Natural killer cell (primary cell): ENCODE measurements at regions not wholly inside any gene's neighbourhood (a gene's known extent, or its start where the extent isn't known, plus 50 kb on each side); places are given as distances from the start of the nearest gene placed in this dataset.

Experiments
- ATAC-seq, 3 donors: fragments of 150-1000 bp in 2 of 3; fragments of 200-7000 bp in 1 of 3; cut with Tn5 transposase; 1 replicate in 1 of 3; 2 replicates in 2 of 3; pipeline ENCODE4 v1.10.0; 2021; ENCODE audit warnings: mild to moderate bottlenecking in 2 of 3, moderate library complexity in 2 of 3
- DNase-seq, 2 donors: peaks; one replicate each; pipeline versions ENCODE4 v3.0.0 to v3.0.0-alpha.2; 2013 to 2021; ENCODE audit warnings: mixed read lengths in 1 of 2
- H3K27ac ChIP-seq: one replicate; pipeline ENCODE4 v1.5.1; 2013; ENCODE audit warnings: mild to moderate bottlenecking, low read length
- H3K27me3 ChIP-seq: one replicate; pipeline ENCODE4 v1.6.1; 2013; ENCODE audit warnings: low read length; ENCODE audit not compliant: control insufficient read depth, insufficient read depth
- H3K36me3 ChIP-seq: one replicate; pipeline ENCODE4 v1.6.1; 2013; ENCODE audit warnings: low read length; ENCODE audit not compliant: control insufficient read depth, insufficient read depth
- H3K4me1 ChIP-seq: one replicate; pipeline ENCODE4 v1.6.1; 2013; ENCODE audit warnings: low read length; ENCODE audit not compliant: control insufficient read depth, insufficient read depth
- H3K4me3 ChIP-seq: one replicate; pipeline ENCODE4 v1.5.1; 2013; ENCODE audit warnings: low read length
- H3K9me3 ChIP-seq: one replicate; pipeline ENCODE4 v1.6.1; 2013; ENCODE audit warnings: low read length; ENCODE audit not compliant: control insufficient read depth, insufficient read depth
- H3K27ac Mint-ChIP-seq, 2 donors: one replicate each; pipeline ENCODE4 v1.8.0; 2022; ENCODE audit warnings: mild to moderate bottlenecking in 2 of 2, mixed read lengths in 2 of 2, moderate library complexity in 1 of 2
- H3K27me3 Mint-ChIP-seq, 2 donors: one replicate each; pipeline ENCODE4 v1.8.0; 2022; ENCODE audit warnings: low read depth in 2 of 2, mixed read lengths in 2 of 2
- H3K36me3 Mint-ChIP-seq: one replicate; pipeline ENCODE4 v1.8.0; 2022; ENCODE audit warnings: mixed read lengths
- H3K4me1 Mint-ChIP-seq, 2 donors: one replicate each; pipeline ENCODE4 v1.8.0; 2022; ENCODE audit warnings: mixed read lengths in 2 of 2
- H3K4me3 Mint-ChIP-seq: one replicate; pipeline ENCODE4 v1.8.0; 2022; ENCODE audit warnings: mild to moderate bottlenecking, moderate library complexity, mixed read lengths
- H3K9me3 Mint-ChIP-seq, 2 donors: one replicate each; pipeline ENCODE4 v1.8.0; 2022; ENCODE audit warnings: mixed read lengths in 2 of 2
- CTCF ChIP-seq: fragments of 200-600 bp; IDR thresholded peaks from one replicate; pipeline ENCODE4 v1.8.0; 2022; ENCODE audit warnings: antibody characterized with exemption
- WGBS: methylation state at CpG from one replicate; pipeline ENCODE4 v1.1.7; 2013; ENCODE audit warnings: missing lambda C conversion rate; ENCODE audit not compliant: insufficient coverage; 5-methylcytosine and 5-hydroxymethylcytosine counted together
- intact Hi-C: fragments of 100-400 bp; cut with micrococcal nuclease; formaldehyde crosslinking; loops from one replicate; pipeline ENCODE4 v1.14.2; 2022

DNA sequence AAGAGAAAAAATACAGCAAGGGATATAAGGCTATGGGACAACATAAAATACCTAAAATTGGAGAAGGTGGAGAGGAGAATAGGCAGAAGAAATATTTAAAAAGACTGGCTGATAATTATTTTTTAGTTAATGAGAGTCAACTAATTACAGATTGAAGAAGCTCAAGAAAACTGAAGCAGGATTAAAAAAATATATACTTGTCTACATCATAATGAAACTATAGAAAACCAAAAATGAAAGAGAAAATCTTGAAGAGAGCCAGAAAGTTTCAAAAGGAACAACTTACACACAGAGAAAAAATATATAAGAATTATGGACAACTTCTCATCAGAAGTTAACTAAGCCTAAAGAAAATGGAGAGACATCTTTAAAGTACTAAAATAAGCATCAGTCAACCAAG, 62.9 kb upstream of the APCDD1 start:
- no peak overlapping the region for H3K4me3 Mint-ChIP-seq
- H3K9me3 Mint-ChIP-seq = peaks cover 2 to 3% of the 10 kb centered on the region in 2 donors
- no peaks in the 10 kb centered on the region for H3K36me3 ChIP-seq
- DNase-seq (no peak), ATAC-seq (no peak)
- no peak for TF ChIP-seq CTCF
- no peaks in the 10 kb centered on the region for H3K4me1 ChIP-seq
- H3K4me3 ChIP-seq = no peak overlapping the region
- intact Hi-C loops = no loop called here
- H3K9me3 ChIP-seq = no peaks in the 10 kb centered on the region
- no peaks in the 10 kb centered on the region for H3K36me3 Mint-ChIP-seq
- H3K27me3 Mint-ChIP-seq = peaks cover 0 to 16% of the 10 kb centered on the region in 2 donors
- H3K4me1 Mint-ChIP-seq = no peaks in the 10 kb centered on the region
- no peak overlapping the region for H3K27ac Mint-ChIP-seq
- H3K27me3 ChIP-seq = no peaks in the 10 kb centered on the region
- H3K27ac ChIP-seq = no peak overlapping the region

DNA sequence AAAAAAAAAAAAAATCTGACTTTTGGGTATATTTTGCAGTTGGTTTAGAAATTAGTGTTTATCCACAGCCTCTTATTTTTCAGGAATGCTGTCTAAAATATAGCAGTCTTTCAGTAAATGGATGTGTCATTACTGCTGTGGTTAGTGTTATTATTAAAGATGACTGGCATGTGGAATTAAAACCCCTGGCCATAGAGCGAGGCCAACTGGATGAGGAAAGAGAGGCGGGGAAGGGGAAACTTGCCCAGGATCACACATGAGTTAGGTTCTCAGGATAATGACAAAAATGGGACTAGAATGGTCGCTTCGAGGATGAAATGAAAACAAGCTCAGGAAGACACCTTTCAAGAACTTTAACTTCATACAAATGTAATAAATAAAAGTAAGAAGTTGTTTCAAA, 57.4 kb upstream of the APCDD1 start:
- no peak overlapping the region for H3K27ac ChIP-seq
- Mint-ChIP-seq H3K4me3 (no peak overlapping the region), H3K36me3 (no peaks in the 10 kb centered on the region), H3K9me3 (peaks cover 0 to 3% of the 10 kb centered on the region in 2 donors), H3K27ac (no peak overlapping the region), H3K27me3 (peaks cover 12 to 24% of the 10 kb centered on the region in 2 donors), H3K4me1 (peaks cover 0 to 4% of the 10 kb centered on the region in 2 donors)
- no peak overlapping the region for H3K4me3 ChIP-seq
- ATAC-seq (no peak), DNase-seq (no peak)
- WGBS = 85% methylated on average over 2 of the region's 4 CpGs
- no peaks in the 10 kb centered on the region for H3K36me3 ChIP-seq
- intact Hi-C loops = no loop called here
- no peaks in the 10 kb centered on the region for H3K9me3 ChIP-seq
- H3K27me3 ChIP-seq = no peaks in the 10 kb centered on the region
- no peak for TF ChIP-seq CTCF
- H3K4me1 ChIP-seq = peaks cover under 1% of the 10 kb centered on the region

DNA sequence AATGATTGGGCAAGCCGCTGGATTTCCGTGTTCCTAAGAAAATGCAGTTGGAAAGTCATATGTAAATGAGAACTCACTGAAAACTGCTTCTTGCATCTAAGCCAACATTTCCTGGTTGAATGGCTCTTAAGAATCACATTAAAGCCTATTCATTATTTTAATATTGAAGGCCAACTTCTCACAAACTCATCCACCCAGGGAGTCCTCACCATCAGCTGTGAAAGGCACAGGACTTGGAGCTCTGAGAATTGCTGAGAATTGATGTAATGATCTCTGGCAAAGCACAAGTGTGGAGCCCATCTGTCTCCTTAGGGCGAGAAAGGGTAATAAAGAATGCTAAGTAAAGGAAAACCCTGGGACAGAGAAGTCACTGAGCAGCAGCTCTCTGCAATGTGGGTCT, 55.9 kb upstream of the APCDD1 start:
- Mint-ChIP-seq H3K9me3 (no peaks in the 10 kb centered on the region), H3K27me3 (peaks cover 11 to 12% of the 10 kb centered on the region in 2 donors)
- H3K27ac ChIP-seq = no peak overlapping the region

More for the DNA sequence above, 55.9 kb upstream of the APCDD1 start:
- H3K4me3 Mint-ChIP-seq = no peak overlapping the region
- DNase-seq = no peak
- intact Hi-C loops = no loop called here
- no peak for TF ChIP-seq CTCF
- ATAC-seq = no peak
- Histone ChIP-seq H3K4me3 (no peak overlapping the region), H3K27me3 (no peaks in the 10 kb centered on the region), H3K36me3 (no peaks in the 10 kb centered on the region), H3K4me1 (peaks cover 3% of the 10 kb centered on the region), H3K9me3 (no peaks in the 10 kb centered on the region)
- 92% methylated on average over 3 of the region's 3 CpGs for WGBS
- H3K27ac Mint-ChIP-seq = no peak overlapping the region
- peaks cover 0 to 4% of the 10 kb centered on the region in 2 donors for H3K4me1 Mint-ChIP-seq
- no peaks in the 10 kb centered on the region for H3K36me3 Mint-ChIP-seq
